Embryonic facial prominence (tissue), 1 donor: ENCODE measurements at regions not wholly inside any gene's neighbourhood (a gene's known extent, or its start where the extent isn't known, plus 50 kb on each side); places are given as distances from the start of the nearest gene placed in this dataset.
"Not testable (repeated sequence)": the region's sequence is repeated elsewhere in the genome, so short reads cannot be mapped to it uniquely, and the experiment has no call there.

Experiments
- DNase-seq: peaks from one replicate; pipeline ENCODE4 v3.0.0-alpha.2; 2016; ENCODE audit errors: extremely low spot score

- no peak for DNase-seq
Measured at GRCh38 chr14:85895603-85896002, 365.7 kb downstream of the FLRT2 start.

DNA sequence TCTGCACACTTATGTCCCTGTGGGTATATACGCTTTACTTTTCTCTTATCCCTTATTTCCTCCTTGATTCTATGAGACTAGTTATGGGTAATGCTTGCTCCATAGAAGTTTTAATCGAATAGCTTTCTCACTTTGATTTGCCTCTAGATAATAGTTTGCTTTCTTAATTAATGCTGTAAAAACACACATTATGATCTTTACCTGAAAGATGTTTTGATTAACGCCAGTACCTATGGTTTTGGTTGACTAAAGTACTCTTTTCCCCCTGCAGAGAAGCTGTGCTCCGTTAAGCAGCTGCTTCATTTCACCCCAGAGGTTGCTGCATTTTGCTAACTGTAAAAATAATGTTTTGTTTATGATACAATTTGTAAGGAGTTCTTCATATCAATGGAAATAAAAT lies 362.3 kb downstream of the FLRT2 start:
- no peak for DNase-seq

GRCh38 chr14:85883966-85884365 lies 354.0 kb downstream of the FLRT2 start:
- DNase-seq: no peak

GRCh38 chr14:85883101-85883500 lies 353.2 kb downstream of the FLRT2 start:
- no peak for DNase-seq

GRCh38 chr14:85881935-85882334 lies 352.0 kb downstream of the FLRT2 start:
- DNase-seq: no peak

GRCh38 chr14:85878874-85879273 lies 348.9 kb downstream of the FLRT2 start:
- no peak for DNase-seq

DNA sequence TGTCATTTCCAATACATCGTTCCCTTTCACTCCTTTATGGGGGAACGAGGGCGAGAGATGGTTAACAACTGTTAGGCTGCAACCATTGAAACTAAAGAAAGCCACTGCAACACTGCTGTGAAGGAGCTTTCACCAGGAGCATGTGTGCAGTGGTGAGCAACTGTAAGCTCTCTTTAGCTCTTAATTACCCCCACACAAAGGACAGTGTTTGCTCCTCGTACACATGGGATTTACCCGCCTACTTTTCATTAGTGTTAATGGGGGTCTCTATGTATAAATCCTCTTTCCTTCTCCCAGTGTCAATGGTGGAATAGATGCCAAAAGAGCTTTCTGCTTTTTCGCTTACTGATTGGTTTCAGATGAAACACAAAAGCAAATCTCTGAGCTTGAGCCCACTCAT lies 343.1 kb downstream of the FLRT2 start:
- DNase-seq: no peak

GRCh38 chr14:85867450-85867849 lies 337.5 kb downstream of the FLRT2 start:
- no peak for DNase-seq

GRCh38 chr14:85865701-85866100 lies 335.8 kb downstream of the FLRT2 start:
- DNase-seq: no peak

DNA sequence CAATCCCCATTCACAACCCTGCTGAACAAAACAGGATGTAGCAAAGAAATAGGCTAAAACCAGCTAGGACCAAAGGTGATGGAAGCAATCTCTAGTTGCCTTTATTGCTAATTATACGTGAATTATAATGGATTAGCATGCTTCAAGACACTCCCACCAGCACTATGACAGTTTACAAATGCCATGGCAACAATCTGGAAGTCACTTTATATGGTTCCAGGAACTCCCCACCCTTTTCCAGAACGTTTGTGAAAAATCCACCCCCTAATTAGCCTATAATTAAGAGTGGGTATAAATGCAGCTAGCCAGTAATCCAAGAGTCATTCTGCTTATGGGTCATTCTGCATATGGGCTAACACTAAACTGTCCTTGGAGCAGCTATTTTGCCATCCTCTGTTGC lies 328.7 kb downstream of the FLRT2 start:
- no peak for DNase-seq

- DNase-seq: no peak
Measured at GRCh38 chr14:85856430-85856829, 326.5 kb downstream of the FLRT2 start.

DNA sequence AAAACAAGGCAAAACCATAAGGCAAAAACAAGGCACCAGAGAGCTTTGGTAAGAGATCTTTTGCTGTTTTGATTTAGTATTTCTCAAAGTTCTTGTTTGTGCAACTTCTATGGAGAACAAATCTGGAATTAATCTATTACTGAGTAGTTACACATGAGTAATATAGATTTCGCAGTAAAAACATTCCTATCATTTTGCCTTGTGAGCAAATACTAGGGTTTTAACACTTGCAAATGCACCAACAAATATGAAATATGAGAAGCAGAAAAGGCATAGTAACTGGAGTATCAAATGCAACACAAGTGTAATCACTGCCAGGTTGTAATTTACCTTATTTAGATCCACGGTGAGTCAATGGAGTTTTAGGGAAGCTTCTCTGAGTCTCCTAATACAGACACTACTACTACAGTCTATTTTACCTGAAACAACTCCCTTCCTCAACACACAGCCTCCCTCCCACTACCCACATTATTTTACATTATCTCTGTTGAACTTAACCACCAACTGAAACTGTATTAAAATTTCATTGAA lies 324.1 kb downstream of the FLRT2 start:
- no peak for DNase-seq

- no peak for DNase-seq
Measured at GRCh38 chr14:85852906-85853305, 323.0 kb downstream of the FLRT2 start.

DNA sequence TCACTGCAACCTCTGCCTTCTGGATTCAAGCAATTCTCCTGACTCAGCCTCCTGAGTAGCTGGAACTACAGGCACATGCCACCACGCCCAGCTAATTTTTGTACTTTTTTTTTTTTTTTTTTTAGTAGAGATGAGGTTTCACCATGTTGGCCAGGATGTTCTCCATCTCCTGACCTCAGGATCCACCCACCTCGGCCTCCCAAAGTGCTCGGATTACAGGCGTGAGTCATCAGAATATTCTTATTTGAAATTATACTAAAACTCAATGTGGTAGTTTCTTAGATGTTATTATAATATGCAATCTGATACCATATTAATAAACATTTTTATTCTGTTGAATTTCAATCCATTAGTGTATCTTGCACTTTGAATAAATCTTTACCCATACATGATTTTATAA lies 322.2 kb downstream of the FLRT2 start:
- not testable (repeated sequence) for DNase-seq

- not testable (repeated sequence) for DNase-seq
Measured at GRCh38 chr14:85830549-85830948, 300.6 kb downstream of the FLRT2 start.

- not testable (repeated sequence) for DNase-seq
Measured at GRCh38 chr14:85829601-85830000, 299.7 kb downstream of the FLRT2 start.

- DNase-seq: no peak
Measured at GRCh38 chr14:85824526-85824925, 294.6 kb downstream of the FLRT2 start.

DNA sequence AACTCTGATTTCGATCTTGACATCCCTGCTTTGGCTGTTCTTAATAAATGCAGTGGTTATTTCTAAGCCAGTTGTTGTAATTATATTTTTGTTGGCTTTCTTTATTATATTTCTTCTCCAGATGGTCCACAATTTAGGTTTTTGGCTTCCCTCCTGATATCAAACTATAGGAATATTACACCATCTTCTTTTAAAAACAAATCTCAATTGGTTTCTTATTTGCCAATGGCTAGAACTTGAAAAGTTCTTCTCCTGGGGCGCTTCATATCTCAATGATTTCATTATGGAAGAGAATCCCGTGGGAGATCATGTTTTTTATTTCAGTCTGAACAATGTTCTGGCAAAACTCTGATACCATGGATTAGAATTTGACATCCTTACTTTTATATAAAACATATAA lies 292.3 kb downstream of the FLRT2 start:
- DNase-seq: no peak

- no peak for DNase-seq
Measured at GRCh38 chr14:85817430-85817829, 287.5 kb downstream of the FLRT2 start.

DNA sequence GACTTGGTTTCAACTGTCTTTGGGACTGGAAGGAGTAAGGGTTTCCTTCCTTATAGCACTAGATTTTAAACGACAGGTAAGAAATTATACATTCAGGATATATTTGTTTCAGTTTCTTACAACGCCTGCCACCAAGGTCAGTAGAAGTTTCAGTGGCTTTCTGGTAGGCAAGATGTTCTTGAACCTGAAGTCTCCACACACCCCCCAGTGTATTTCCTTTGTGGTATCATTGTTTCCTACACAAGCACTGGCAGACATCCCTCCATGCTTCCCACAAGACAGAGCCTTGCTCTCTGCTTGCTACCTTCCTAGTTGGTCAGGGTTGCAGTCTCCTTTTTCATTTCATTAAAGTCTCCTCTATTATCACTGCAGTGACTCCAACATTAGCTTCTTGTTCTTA lies 283.1 kb downstream of the FLRT2 start:
- DNase-seq: no peak

GRCh38 chr14:85811340-85811739 lies 281.4 kb downstream of the FLRT2 start:
- no peak for DNase-seq

GRCh38 chr14:85799668-85800067 lies 269.7 kb downstream of the FLRT2 start:
- DNase-seq: no peak

- no peak for DNase-seq
Measured at GRCh38 chr14:85798856-85799255, 268.9 kb downstream of the FLRT2 start.

- no peak for DNase-seq
Measured at GRCh38 chr14:85793533-85793932, 263.6 kb downstream of the FLRT2 start.

GRCh38 chr14:85789506-85789905 lies 259.6 kb downstream of the FLRT2 start:
- no peak for DNase-seq
